ENCODE measurements at regions not wholly inside any gene's neighbourhood (a gene's known extent, or its start where the extent isn't known, plus 50 kb on each side); places are given as distances from the start of the nearest gene placed in this dataset.

GRCh38 chr3:106305127-106305526 lies 436.3 kb upstream of the CBLB start:
- TF ChIP-seq CTCF (IDR thresholded peaks at IDR 0.05), result no peak
- no peak for TF ChIP-seq POLR2A (IDR thresholded peaks at IDR 0.05)
- no peak for TF ChIP-seq EP300 (IDR thresholded peaks at IDR 0.05)

Data from upper lobe of left lung (tissue), 4 donors.